H1 (cell line): ENCODE measurements at regions not wholly inside any gene's neighbourhood (a gene's known extent, or its start where the extent isn't known, plus 50 kb on each side); places are given as distances from the start of the nearest gene placed in this dataset.

Experiments
- CREB1 ChIP-seq: IDR thresholded peaks from 2 replicates; pipeline ENCODE4 v1.6.1; 2012; ENCODE audit warnings: inconsistent platforms
- EP300 ChIP-seq, 2 experiments: IDR thresholded peaks; 1 replicate in 1 of 2; 2 replicates in 1 of 2; pipeline ENCODE4 v1.6.1; 2011 to 2012; ENCODE audit warnings: low read depth in 2 of 2, low read length in 2 of 2, mild to moderate bottlenecking in 2 of 2, borderline replicate concordance in 1 of 2, inconsistent platforms in 1 of 2, moderate library complexity in 1 of 2
- EZH2 ChIP-seq: fragments of 200-600 bp; sonication (generic); IDR thresholded peaks from 2 replicates; pipeline ENCODE4 v1.7.1; 2012; ENCODE audit warnings: low read depth, mild to moderate bottlenecking, moderate library complexity, low read length, inconsistent platforms; ENCODE audit not compliant: severe bottlenecking
- GTF2F1 ChIP-seq: IDR thresholded peaks from 2 replicates; pipeline ENCODE4 v1.6.1; 2012; ENCODE audit warnings: low read depth, low read length, improper control_type of control experiment, borderline replicate concordance
- POLR2A ChIP-seq, 2 experiments: IDR thresholded peaks; 1 replicate in 1 of 2; 2 replicates in 1 of 2; pipeline ENCODE4 v1.6.1; 2011; ENCODE audit warnings: low read depth in 2 of 2, low read length in 2 of 2, mild to moderate bottlenecking in 2 of 2; ENCODE audit errors: control extremely low read depth in 1 of 2
- POLR2AphosphoS5 ChIP-seq: IDR thresholded peaks from 2 replicates; pipeline ENCODE4 v1.6.1; 2011; ENCODE audit warnings: low read depth, low read length
- RAD21 ChIP-seq, 2 experiments: IDR thresholded peaks in 1 of 2; conservative IDR thresholded peaks in 1 of 2; 2 replicates each; pipeline ENCODE4 v1.6.1; 2011; ENCODE audit warnings: low read depth in 2 of 2, low read length in 2 of 2, improper control_type of control experiment in 1 of 2, inconsistent platforms in 1 of 2, mild to moderate bottlenecking in 1 of 2, moderate library complexity in 1 of 2
- RNF2 ChIP-seq: fragments of 200-900, 300-1000 bp; sonication (generic); IDR thresholded peaks from 2 replicates; pipeline ENCODE4 v1.7.1; 2016; ENCODE audit warnings: borderline replicate concordance, low read depth, mild to moderate bottlenecking, antibody characterized with exemption, low read length; ENCODE audit not compliant: poor library complexity, severe bottlenecking; ENCODE audit errors: missing control alignments
- SP1 ChIP-seq: IDR thresholded peaks from 2 replicates; pipeline ENCODE4 v1.6.1; 2011; ENCODE audit warnings: low read depth, low read length
- TAF1 ChIP-seq: IDR thresholded peaks from 2 replicates; pipeline ENCODE4 v1.6.1; 2011; ENCODE audit warnings: mild to moderate bottlenecking, low read depth, low read length
- TF ChIP-seq, protein P1 (sequence below), 3 experiments: IDR thresholded peaks; 1 replicate in 2 of 3; 2 replicates in 1 of 3; pipeline versions ENCODE4 v1.5.1 to v1.6.1; 2011; ENCODE audit warnings: low read length in 3 of 3, mild to moderate bottlenecking in 3 of 3, inconsistent platforms in 2 of 3, low read depth in 1 of 3, moderate library complexity in 1 of 3; ENCODE audit not compliant: insufficient read depth in 1 of 3; ENCODE audit errors: control extremely low read depth in 1 of 3
- TF ChIP-seq, protein P2 (sequence below): IDR thresholded peaks from 2 replicates; pipeline ENCODE4 v1.6.1; 2012; ENCODE audit warnings: inconsistent platforms

DNA sequence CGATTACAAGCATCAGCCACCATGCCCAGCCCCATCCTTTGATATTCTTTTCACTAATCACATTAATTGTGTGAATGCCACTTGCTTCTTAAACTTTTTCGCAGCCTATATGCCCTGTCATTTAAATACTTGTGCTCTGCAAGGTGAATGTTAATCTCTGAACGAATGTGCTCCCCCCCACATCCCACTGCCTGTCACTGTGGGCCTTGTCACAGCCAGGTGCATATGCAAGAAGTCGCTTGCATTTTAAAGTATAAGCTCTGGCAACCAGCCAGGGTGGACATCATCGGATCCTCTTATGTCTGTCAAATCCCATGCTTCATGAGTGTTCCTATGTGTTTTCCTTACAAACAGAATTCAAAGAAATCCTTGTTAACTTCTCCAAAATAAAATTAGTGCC is 304.4 kb downstream of the GALR1 start:
- TF ChIP-seq, protein P1, sequence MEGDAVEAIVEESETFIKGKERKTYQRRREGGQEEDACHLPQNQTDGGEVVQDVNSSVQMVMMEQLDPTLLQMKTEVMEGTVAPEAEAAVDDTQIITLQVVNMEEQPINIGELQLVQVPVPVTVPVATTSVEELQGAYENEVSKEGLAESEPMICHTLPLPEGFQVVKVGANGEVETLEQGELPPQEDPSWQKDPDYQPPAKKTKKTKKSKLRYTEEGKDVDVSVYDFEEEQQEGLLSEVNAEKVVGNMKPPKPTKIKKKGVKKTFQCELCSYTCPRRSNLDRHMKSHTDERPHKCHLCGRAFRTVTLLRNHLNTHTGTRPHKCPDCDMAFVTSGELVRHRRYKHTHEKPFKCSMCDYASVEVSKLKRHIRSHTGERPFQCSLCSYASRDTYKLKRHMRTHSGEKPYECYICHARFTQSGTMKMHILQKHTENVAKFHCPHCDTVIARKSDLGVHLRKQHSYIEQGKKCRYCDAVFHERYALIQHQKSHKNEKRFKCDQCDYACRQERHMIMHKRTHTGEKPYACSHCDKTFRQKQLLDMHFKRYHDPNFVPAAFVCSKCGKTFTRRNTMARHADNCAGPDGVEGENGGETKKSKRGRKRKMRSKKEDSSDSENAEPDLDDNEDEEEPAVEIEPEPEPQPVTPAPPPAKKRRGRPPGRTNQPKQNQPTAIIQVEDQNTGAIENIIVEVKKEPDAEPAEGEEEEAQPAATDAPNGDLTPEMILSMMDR (IDR thresholded peaks at IDR 0.05; ENCODE audit: control extremely low read depth in 1 of 3, insufficient read depth in 1 of 3, low read depth in 1 of 3, low read length in 3 of 3): no peak
- TF ChIP-seq TAF1 (no peak), POLR2A (IDR thresholded peaks at IDR 0.05; ENCODE audit: control extremely low read depth in 1 of 2, low read depth in 2 of 2, low read length in 2 of 2) (no peak), POLR2AphosphoS5 (no peak), RNF2 (no peak), GTF2F1 (no peak), EP300 (IDR thresholded peaks at IDR 0.05; ENCODE audit: borderline replicate concordance in 1 of 2, low read depth in 2 of 2, low read length in 2 of 2) (no peak), SP1 (no peak), EZH2 (no peak), CREB1 (no peak), RAD21 (IDR thresholded peaks at IDR 0.05 in 1 of 2, conservative IDR thresholded peaks at IDR 0.05 in 1 of 2; ENCODE audit: low read depth in 2 of 2, low read length in 2 of 2) (no peak)
- TF ChIP-seq, protein P2, sequence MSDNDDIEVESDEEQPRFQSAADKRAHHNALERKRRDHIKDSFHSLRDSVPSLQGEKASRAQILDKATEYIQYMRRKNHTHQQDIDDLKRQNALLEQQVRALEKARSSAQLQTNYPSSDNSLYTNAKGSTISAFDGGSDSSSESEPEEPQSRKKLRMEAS: no peak
